Islet of Langerhans (tissue), 1 donor: ENCODE measurements at regions not wholly inside any gene's neighbourhood (a gene's known extent, or its start where the extent isn't known, plus 50 kb on each side); places are given as distances from the start of the nearest gene placed in this dataset.

Experiments
- FAIRE-seq: peaks from one replicate; lab custom pipeline; 2011; peaks lifted over from hg19 to GRCh38; lab: Jason Lieb, UNC

- FAIRE-seq: no peak
Measured at GRCh38 chrX:52585892-52586291, 68.8 kb downstream of the SSX7 start.

GRCh38 chrX:52577464-52578173 lies 60.8 kb upstream of the XAGE1B start:
- no peak for FAIRE-seq

GRCh38 chrX:52576946-52577345 lies 60.1 kb upstream of the XAGE1B start:
- FAIRE-seq: no peak

GRCh38 chrX:52576474-52576873 lies 59.6 kb upstream of the XAGE1B start:
- FAIRE-seq: no peak

- FAIRE-seq: peak; percentile 60
Measured at GRCh38 chrX:52574416-52575275, 57.8 kb upstream of the XAGE1B start.

GRCh38 chrX:52568146-52568545 lies 51.3 kb upstream of the XAGE1B start:
- FAIRE-seq: peak; percentile 13
